Stimulated activated CD8-positive, alpha-beta memory T cell treated with anti-CD3 and anti-CD28 coated beads, Interleukin-15, amount 100 ng/mL, for 4 hours (primary cell): ENCODE measurements at regions not wholly inside any gene's neighbourhood (a gene's known extent, or its start where the extent isn't known, plus 50 kb on each side); places are given as distances from the start of the nearest gene placed in this dataset.

Experiments used
- DNase-seq, 2 donors: peaks; one replicate each; pipeline ENCODE4 v3.0.0-alpha.2; 2020; ENCODE audit warnings: low read depth in 2 of 2

DNA sequence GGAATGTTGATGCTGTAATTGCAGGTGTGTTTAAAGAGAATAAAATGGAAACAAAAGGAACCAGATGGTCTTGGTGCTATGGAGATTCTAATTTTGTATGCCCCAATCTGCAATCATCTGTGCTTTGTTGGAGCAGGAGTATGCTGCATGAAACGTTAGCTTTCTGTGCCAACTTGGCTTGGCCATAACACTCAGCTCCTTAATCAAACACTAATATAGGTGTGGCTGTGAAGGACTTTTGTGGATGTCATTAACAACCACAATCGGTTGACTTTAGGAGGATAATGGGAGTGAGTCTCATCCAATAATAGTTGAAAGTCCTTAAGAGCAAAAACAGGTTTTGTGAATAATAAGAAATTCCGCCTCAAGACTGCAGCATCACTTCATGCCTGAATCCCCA is 399.2 kb downstream of the NLGN4X start:
- no peak for DNase-seq

DNA sequence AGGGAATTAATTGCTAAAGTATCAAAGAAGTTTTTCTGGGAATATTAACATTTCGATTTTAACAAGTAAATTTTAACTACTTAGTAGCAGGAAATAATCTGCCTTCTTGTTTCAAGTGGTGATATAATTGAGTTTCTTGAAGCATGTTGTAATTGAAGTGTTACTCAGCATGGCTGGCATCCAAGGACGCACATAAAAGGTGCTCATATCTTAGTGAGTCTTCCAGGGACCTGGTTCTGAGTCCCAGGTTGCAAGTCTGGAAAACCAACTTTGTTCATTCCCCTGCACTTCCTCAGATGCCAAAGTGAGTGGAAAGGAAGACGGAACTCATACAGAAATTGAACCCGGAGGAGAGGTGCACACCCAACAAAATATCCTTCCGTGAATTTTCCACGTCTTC is 399.6 kb downstream of the NLGN4X start:
- no peak for DNase-seq

DNA sequence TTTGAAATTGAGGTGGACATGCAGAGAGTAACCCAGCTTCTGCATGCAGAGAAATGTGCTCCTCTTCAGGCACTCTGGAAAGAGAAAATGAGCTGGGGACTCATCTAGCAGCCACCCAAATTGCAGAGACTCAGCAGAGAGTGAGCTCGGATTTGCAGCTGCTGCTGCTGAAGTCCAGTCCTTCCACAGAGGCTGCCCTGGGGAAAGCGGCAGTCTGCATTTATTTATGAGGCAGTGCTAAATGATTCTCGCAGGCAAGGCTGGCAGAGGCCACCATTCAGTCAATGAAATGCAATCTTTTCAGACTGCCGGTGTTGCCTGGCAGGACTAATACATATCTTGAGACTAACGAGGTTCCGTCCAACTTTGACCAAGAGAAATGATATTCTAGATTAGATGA is 404.8 kb downstream of the NLGN4X start:
- no peak for DNase-seq

DNA sequence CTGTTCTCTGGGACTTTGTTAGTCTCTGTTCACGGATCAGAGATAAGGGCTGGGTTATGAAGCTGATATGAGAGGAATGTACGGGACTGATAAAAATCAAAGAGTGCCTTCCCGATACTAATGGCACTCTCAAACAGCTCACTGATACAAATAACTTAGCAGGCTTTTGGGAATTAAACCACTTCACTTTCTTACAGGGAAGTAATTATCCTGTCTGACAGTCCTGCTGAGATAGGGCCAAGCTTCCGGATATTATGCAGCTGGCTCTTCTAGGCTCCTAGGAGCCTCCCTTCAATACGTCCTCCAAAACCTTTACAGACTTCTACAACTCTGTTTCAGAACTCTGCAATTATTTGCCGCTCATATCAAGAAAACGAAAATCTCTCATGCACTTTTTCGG is 418.0 kb downstream of the NLGN4X start:
- DNase-seq: no peak

DNA sequence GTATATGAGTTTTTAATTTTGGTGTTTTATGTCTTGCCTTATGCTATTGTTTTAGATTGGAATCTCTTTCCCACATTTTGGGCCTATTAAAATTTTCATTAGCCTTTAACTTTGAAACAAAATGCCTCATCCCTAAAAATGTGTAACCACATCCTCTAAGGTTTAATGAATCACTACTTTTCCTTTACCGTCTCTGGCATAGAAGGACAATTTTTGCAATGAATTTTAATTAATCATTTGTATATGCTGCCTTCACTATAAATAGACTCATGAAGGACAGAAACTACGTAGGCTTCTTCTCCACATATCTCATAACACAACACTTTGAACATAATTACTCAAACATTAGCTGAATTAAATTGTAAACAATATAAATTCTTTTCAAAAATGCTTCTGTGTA is 421.5 kb downstream of the NLGN4X start:
- no peak for DNase-seq

DNA sequence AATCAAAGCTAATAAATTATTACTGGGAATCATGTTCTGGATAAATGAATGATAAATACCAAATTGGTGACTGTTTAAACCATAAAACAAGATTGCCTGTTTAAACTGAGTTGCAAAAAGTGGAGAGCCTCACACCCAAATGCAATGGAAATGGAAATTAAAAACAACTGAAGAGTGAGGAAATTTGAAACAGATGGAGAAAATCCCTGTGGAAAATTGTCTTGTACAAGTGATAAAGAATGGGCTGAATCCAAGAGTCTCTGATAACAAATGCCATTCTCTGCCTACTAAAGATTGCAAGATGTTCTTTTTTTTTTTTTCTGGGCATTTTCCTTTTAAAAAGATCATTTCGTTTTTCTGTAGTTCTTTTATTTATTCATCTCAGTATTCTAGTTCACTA is 426.3 kb downstream of the NLGN4X start:
- no peak for DNase-seq

DNA sequence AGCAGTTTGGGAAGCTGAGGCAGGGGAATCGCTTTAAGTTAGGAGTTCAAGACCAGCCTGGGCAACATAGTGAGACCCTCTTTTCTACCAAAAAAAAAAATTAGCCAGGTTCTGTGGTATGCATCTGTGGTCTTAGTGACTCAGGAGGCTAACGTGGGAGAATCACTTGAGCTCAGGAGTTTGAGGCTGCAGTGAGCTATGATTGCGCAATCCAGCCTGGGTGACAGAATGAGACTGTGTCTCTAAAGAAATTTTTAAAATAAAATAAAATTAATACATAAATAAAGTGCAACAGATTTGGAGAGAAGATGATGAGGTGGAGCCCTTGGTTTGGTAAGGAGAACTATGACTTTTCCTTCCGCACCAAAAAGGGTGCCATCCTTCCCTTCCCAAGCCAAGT is 436.9 kb downstream of the NLGN4X start:
- no peak for DNase-seq

DNA sequence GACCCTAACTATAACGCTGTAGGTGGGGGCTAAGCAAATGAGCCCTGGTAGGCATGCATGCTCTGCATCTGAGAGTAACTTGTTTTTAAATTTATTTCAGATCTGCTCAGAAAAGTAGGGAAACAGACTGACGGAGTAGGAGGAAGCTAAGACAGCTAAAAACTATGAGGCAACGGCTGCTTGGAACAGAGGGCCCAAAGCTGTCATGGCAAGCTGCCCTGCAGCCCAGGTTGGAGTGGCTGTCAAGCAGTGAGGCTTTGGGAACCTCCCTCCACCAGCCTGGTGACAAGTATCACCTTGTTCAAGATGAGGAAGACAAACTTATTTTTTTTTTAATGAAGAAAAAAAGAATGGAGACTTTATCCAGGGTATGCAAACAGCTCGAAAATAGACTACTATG is 439.8 kb downstream of the NLGN4X start:
- no peak for DNase-seq

DNA sequence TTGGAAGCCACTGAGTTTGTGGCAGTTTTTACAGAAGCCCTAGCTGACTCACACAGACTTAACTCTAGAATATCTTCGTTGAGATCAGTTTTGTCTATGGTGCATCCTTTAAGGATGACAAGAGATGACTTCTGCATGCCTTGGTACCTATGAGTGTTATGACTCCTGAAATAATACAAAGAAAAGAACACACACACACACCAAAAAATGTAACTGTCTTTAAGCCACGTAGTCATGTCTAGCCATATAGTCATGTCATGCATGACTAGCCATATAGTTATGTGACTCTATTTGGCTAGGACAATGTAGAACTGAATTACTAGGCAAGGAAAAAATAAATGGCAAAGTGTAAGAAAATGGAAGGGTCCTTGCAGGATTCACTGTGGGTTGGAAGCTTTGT is 447.8 kb downstream of the NLGN4X start:
- DNase-seq: no peak

DNA sequence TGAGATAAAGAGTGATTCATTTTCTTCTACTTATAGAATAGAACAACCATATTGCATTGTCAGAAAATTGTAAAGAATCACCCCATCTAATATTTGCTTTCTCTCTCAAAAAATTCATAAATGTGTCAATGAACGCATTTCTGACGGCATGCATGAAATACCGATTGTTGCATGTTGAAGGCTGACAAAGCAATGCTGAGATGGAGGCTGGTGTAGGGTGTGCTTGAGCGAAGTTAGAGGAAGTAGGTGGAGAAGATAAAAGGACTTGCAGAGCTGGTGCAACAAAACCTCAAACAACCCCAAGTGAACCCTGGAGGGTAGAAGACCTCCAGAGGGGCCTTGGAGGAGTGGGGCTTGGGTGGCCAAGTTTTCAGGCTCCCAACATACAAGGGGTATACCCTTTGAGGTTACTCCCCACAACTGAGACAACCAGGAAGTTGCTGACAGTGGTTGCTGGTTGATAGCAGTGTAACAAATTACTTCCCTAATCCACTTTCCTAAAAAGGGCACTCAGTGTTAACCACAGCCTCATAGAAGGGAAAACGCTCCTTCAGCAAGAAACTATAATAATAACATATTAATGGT is 452.7 kb downstream of the NLGN4X start:
- no peak for DNase-seq

DNA sequence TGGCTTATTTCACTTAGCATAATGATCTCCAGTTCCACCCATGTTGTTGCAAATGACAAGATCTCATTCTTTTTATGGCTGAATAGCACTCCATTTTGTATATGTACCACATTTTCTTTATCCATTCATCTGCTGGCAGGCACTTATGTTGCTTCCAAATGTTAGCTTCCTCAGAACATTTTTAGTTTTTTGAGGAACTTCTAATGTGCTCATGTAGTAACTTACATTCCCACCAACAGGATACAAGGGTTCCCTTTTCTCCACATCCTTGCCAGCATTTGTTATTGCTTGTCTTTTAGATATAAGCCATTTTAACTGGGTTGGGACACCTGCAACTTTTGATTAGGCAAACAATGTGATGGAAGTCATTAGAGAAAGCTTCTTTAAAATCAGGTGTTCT is 454.2 kb downstream of the NLGN4X start:
- DNase-seq: no peak

DNA sequence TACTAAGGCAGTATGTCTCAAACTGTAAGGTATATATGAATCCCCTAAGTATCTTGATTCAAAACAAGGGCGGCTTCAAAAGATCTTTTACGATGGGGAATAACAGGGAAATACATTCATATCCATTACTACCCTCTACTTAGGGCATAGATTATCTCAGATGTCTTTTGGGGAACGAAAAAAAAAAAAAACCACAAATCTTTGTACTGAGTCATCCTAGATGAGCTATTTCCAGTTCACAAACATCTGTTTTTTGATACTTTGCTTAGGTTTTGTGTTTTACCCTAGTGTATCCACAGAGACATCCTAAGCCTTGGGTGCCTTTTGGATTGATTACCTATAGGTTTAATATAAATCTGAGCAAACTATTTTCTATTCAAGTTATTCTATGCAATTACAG is 457.2 kb downstream of the NLGN4X start:
- no peak for DNase-seq

DNA sequence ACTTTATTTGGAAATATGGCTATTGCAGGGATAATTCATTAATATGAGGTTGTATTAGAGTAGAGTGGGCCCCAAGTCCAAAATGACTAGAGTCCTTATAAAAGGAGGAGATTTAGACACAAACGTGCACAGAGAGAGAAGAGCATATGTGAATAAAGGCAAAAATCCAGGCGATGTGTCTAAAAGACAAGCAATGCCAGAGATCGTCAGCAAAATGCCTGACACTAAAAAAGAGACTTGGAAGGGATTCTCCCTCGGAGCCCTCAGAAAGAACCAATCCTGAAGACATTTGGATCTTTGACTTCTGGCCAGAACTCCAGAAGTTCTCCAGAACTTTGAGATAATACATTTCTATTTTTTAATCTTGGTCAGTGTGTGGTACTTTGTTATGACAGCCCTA is 472.1 kb downstream of the NLGN4X start:
- DNase-seq: no peak

DNA sequence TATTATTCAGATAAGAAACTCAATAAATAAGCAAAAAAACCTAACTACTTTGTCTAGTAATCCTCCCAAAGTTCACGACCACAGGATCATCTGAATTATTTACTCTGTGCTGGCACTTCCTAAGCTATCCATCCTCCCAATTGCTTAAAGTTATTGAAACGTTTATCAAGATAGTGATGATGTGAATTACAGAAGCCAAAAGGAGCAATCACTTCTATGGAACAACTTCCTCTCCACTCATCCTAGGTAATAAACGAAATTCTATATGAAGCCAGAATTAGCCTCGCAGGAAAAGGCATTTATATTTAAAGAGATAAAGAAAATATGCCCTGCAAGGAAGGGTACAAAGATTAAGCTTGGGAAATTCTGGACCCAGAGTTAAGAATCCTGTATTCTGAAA is 475.4 kb downstream of the NLGN4X start:
- DNase-seq: no peak

DNA sequence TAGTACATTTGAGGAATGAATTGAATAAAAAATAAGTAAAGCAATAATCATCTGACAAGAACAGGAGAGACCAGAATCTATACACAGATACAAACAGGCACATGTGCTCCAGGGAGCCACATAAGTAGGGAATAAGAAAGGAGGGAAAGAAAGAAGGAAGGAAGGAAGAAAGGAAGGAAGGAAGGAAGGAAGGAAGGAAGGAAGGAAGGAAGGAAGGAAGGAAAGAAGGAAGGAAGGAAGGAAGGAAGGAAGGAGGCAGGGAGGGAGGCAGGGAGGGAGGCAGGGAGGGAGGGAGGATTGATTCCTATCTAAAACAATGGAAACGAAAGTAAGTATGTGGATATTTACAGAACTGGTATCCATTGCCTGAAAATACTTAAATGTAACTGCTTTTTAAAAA is 475.8 kb downstream of the NLGN4X start:
- DNase-seq: no peak

DNA sequence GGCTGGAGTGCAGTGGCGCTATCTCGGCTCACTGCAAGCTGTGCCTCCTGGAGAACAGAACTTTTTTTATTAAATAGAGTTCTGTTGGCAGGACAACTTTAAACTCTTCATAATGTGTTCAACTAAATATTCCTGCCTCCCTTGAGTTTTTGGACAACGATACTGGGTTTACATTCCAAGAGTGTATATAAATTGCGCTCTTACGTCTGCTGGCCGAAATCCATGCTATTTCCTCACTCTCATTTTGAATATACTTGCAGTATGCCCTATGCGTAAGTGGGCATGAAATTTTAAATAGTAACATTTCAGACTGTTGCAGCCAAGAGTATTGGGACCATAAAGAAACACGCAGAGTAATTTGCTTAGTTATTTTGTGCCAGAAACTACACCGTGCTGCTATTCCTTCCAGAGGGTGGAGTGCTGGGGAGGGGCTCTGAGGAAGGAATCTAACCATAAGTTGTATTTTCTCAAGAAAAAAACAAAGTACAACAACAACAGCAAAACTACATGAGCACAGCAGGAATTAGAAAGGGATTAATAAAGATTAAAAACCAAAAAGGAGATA is 480.0 kb downstream of the NLGN4X start:
- no peak for DNase-seq

DNA sequence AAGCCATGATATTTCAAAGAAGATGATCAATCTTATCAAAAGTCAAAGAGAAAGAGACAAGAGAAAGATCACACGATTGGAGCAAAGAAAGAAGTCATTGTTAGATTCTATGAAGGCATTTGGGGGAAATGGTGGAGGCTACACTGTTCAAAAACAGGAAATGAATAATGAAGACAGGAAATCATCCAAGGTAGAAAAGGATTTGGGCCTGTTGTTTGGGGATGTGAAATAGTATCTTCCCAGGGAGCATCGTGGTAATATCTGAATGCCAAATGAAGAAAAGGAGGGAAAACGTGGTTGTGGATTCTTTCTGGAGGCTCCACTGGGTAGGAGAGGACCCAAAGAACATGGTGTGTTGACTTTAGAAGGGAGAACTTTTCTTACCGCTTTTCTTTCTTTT is 482.4 kb downstream of the NLGN4X start:
- no peak for DNase-seq

DNA sequence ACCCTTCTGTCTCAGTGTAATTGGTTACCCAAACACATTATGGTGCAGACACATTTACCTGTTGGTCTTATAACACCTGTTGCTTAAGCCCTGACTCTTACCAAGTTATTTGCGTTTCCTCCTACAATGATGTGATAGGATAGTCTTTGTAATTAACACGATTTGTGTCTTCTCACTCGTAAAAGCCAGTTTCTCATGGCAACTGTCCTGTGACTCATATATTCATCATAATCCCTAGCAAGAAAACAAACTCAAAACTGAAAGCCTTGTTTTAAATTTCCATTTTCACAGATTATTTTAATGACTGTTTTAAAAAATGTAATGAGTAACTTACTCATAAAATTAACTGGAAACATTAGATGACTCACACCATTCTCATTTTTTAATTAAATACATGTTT is 495.2 kb downstream of the NLGN4X start:
- DNase-seq: no peak

DNA sequence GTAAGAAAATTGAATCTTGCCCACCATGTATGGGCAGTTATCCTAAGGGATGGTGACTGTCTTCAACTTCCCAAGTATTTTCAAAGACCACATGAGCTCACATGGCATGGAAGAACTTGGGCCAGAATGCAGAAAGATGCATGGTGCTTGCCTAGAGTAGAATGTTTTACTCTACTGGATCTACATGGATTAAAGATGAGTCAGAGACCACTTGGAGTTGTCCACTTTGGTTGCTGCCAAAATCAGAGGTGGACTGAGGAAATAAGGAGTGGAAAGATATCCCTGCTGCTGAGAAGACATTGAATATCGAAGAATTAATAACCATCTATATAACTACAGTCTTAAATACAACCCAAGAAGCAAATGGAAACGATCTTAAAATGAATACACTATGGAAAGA is 498.1 kb downstream of the NLGN4X start:
- DNase-seq: no peak

DNA sequence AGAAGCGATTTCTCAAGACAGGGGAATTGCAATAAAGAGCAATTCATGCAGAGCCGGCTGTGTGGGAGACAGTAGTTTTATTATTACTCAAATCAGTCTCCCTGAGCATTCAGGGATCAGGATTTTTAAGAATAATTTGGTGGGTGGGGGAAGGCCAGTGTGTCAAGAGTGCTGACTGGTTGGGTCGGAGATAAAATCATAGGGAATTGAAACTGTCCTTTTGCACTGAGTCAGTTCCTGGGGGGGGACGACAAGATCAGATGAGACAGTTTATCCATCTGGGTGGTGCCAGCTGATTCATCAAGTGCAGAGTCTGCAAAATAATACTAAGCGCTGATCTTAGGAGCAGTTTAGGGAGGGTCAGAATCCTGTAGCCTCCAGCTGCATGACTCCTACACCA is 502.4 kb downstream of the NLGN4X start:
- DNase-seq: no peak

DNA sequence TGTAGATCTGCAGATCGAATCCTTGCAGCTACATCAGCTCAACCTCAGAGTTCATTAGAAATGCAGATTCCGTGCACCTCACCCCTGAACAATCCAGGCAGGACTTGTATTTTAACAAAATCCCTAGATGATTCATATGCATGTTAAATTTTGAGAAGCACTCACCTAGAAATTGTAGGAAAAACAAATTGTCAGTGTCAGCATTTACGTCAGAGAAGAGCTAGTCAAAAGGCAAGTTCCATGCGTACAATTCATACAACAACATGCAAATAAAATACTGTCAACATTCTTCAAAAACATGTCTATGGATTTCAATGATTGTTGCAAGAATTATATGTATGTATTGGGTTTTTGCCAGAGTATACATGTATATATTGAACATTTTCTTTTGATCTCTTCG is 504.5 kb downstream of the NLGN4X start:
- DNase-seq: no peak

DNA sequence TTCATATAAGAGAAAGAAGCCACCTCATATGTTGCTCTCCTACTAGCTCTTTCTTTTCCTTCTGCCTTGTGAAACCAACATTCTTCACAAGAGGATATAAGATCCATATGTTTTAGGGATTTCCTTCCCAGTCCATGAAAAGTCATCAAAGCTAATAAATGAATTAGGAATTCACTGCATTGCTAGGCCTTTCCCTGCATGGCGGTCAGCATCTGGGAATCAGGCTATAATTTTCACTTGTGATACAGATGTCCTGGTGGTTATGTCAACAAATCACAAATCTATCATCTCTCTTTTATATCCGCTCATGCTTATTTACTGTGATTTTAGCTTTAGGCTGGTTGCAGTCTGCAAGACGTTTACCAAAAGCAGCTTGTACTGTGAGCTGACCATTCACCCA is 510.0 kb downstream of the NLGN4X start:
- no peak for DNase-seq

DNA sequence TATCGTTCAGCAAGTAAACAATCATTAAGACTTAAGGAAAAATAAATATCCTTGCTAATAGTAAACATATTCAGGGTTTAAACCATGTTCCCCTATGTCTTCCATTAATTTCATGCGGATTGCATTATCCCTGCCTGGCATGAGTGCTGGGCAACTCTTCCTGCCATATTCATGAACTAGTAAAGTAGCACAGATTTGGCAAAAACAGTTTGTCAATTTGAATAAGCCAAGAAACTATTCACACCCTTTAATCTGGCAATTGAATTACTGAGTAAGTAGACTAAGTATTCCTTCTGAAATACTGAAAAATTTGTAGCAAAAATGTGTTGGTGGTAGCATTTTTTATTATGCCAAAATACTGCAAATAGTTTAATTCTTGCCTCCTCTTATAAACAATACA is 512.0 kb downstream of the NLGN4X start:
- DNase-seq: no peak

DNA sequence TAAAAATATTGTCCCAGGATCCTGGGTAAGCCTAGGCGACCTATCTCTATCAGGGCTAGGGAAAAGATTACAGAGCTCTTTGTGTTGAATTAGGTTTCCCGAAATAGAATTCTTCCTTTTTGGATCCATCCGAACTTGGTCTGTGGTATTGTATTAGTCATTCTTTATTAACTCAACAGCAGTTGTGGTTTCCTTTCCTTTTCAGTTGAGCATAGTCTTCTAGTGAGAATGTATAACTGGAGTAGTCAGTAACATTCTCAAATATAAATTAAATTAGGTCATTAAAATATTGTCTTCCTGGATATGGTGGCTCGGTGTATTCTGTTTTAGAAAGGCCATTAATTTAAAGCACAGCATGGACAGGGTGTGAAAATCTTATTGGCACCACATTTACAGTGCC is 520.4 kb downstream of the NLGN4X start:
- no peak for DNase-seq
